ENCODE measurements at regions not wholly inside any gene's neighbourhood (a gene's known extent, or its start where the extent isn't known, plus 50 kb on each side); places are given as distances from the start of the nearest gene placed in this dataset.
"Not testable (repeated sequence)": the region's sequence is repeated elsewhere in the genome, so short reads cannot be mapped to it uniquely, and the experiment has no call there.

DNA sequence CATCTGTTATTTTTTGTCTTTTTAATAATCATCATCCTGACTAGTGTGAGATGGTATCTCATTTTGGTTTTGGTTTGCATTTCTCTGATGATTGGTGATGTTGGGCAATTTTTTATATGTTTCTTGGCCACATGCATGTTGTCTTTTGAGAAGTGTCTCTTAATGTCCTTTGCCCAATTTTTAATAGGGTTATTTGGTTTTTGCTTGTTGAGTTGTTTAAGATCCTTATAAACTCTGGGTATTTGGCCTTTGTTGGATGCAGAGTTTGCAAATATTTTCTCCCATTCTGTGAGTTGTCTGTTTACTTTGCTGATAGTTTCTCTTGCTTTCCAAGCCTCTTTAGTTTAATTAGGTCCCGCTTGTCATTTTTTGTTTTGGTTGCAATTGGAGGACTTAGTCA lies 152.1 kb upstream of the MED14 start:
- TF ChIP-seq, protein P1, sequence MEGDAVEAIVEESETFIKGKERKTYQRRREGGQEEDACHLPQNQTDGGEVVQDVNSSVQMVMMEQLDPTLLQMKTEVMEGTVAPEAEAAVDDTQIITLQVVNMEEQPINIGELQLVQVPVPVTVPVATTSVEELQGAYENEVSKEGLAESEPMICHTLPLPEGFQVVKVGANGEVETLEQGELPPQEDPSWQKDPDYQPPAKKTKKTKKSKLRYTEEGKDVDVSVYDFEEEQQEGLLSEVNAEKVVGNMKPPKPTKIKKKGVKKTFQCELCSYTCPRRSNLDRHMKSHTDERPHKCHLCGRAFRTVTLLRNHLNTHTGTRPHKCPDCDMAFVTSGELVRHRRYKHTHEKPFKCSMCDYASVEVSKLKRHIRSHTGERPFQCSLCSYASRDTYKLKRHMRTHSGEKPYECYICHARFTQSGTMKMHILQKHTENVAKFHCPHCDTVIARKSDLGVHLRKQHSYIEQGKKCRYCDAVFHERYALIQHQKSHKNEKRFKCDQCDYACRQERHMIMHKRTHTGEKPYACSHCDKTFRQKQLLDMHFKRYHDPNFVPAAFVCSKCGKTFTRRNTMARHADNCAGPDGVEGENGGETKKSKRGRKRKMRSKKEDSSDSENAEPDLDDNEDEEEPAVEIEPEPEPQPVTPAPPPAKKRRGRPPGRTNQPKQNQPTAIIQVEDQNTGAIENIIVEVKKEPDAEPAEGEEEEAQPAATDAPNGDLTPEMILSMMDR (IDR thresholded peaks at IDR 0.05; ENCODE audit: insufficient read depth, low read depth, low read length, missing control alignments): no peak
- no peak for DNase-seq (ENCODE audit: low read depth)

DNA sequence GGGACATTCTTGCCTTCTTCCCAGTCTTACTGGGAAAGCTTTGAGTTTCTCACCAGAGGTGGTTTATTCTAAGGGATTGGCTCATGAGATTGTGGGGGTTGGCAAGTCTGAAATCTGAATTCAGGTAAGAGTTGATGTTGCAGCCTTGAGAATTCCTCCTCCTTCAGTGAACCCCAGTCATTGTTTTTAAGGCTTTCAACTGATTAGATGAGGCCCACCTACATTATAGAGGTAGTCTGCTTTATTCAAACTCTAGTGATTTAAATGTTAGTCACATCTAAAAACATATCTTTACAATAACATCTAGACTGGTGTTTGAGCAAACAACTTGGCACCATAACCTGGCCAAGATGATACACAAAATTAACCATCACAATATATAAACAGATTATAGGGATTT lies 156.5 kb upstream of the MED14 start:
- TF ChIP-seq, protein P1 (IDR thresholded peaks at IDR 0.05; ENCODE audit: insufficient read depth, low read depth, low read length, missing control alignments): no peak
- H3K4me3 ChIP-seq (ENCODE audit: low read length): no peak overlapping the region
- DNase-seq (ENCODE audit: low read depth): no peak

More for the DNA sequence above, 152.1 kb upstream of the MED14 start:
- no peak overlapping the region for H3K4me3 ChIP-seq (ENCODE audit: low read length)

DNA sequence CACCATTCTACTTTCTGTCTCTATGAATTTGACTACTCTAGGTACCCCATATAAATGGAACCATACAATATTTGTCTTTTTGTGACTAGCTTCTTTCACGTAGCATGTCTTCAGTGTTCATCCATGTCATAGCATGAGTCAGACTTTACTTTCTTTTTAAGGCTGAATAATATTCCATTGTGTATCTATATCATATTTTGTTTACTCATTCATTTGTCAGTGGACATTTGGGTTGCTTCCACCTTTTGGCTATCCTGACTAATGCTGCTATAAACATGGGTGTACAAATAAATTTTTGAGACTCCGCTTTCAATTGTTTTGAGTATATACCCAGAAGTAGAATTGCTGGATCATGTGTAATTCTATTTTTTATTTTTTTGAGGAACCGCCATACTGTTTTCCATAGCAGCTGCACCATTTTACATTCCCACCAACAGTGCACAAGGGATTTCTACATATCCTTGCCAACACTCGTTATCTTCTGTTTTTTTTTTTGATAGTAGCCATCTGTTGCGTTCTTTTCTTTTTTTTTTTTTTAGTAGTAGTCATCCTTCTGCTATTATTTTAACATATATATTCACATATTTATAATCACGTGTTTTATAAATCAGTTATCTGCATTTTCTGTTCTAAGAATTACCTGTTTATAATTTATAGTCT lies 158.0 kb upstream of the MED14 start:
- DNase-seq (ENCODE audit: low read depth): peak; percentile 1
- no peak overlapping the region for H3K4me3 ChIP-seq (ENCODE audit: low read length)
- TF ChIP-seq, protein P1 (IDR thresholded peaks at IDR 0.05; ENCODE audit: insufficient read depth, low read depth, low read length, missing control alignments): no peak

DNA sequence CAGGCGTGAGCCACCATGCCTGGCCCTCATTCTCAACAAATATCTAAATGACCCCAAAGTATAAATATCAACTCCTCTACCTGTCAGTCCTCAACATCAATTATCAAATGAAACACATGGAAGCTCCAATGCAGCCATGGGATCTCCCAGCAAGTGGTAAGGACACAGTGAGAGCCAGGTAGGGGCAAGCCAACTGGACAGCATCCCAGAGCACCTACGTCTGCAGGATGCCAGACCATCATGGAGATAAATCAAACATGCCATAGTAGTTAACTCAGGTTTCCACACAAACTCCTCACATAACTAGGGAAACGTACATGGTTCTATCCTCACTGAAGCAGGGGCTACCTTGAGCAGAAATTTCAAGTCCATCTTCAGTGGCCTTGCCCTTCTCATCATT lies 159.9 kb upstream of the MED14 start:
- H3K4me3 ChIP-seq (ENCODE audit: low read length): no peak overlapping the region
- DNase-seq (ENCODE audit: low read depth): no peak
- TF ChIP-seq, protein P1 (IDR thresholded peaks at IDR 0.05; ENCODE audit: insufficient read depth, low read depth, low read length, missing control alignments): no peak

DNA sequence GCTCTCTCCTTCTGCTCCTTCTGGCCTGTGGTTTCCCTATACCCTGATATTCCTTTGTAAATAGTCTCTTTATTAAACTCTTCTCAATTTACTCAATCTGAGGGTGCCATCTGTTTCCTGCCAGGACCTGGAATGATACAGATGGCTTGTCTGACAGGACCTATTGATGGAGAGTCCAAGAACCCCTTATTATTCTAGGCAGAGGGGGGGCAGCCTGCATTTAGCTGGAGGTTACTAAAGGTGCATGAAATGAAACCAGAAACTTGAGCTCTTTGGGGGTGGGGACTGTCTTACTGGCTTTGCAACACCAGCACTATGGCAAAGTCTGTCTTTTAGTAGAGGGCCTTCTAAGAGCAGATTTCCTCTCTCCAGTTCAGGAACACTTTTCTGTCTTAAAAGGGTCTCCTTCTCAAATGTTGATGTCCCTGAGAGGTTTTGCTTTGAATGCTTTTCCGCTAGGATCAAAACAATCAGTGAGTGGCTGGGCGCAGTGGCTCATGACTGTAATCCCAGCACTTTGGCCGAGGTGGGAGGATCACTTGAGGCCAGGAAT lies 162.5 kb upstream of the MED14 start:
- H3K4me3 ChIP-seq (ENCODE audit: low read length): no peak overlapping the region
- TF ChIP-seq, protein P1 (IDR thresholded peaks at IDR 0.05; ENCODE audit: insufficient read depth, low read depth, low read length, missing control alignments): no peak
- DNase-seq (ENCODE audit: low read depth): no peak

DNA sequence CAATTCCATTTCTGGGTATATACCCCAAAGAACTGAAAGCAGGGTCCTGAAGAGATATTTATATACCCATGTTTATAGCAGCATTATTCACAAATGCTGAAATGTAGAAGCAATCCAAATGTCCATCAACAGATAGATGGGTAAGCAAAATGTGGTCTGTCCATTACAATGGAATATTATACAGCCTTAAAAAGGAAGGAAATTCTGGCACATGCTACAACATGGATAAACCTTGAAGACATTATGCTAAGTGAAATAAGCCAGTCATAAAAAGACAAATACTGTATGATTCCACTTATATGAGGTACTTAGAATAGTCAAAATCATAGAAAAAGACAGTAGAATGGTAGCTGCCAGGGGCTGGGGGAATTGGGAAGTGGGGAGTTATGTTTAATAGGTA lies 169.4 kb upstream of the MED14 start:
- not testable (repeated sequence) for DNase-seq (ENCODE audit: low read depth); H3K4me3 ChIP-seq (ENCODE audit: low read length)

DNA sequence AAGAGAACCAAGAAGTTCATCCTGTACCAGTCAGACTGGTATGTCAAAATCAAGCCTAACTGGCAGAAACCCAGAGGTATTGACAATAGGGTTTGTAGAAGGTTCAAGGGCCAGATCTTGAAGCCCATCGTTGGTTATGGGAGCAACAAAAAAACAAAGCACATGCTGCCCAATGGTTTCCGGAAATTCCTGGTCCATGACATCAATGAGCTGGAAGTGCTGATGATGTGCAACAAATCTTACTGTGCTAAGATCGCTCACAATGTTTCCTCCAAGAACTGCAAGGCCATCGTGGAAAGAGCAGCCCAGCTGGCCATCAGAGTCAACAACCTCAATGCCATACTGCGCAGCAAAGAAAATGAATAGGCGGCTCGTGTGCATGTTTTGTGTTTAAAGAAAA lies 172.7 kb upstream of the MED14 start:
- TF ChIP-seq, protein P1 (IDR thresholded peaks at IDR 0.05; ENCODE audit: insufficient read depth, low read depth, low read length, missing control alignments): no peak
- no peak overlapping the region for H3K4me3 ChIP-seq (ENCODE audit: low read length)
- peak; percentile 16 for DNase-seq (ENCODE audit: low read depth)
